Right lobe of liver (tissue), 4 donors: ENCODE measurements at regions not wholly inside any gene's neighbourhood (a gene's known extent, or its start where the extent isn't known, plus 50 kb on each side); places are given as distances from the start of the nearest gene placed in this dataset.

Experiments
- CTCF ChIP-seq, 4 donors: fragments of 200-600 bp in 3 of 4; fragments of 450-650 bp in 1 of 4; IDR thresholded peaks; one replicate each; pipeline versions ENCODE4 v1.5.1 to v1.8.0; 2016 to 2022; ENCODE audit warnings: antibody characterized with exemption in 4 of 4, mild to moderate bottlenecking in 2 of 4
- POLR2A ChIP-seq: fragments of 450-650 bp; IDR thresholded peaks from one replicate; pipeline ENCODE4 v1.6.1; 2017; ENCODE audit warnings: antibody characterized with exemption, mild to moderate bottlenecking
- donor health status: DM: no; HTN: no; CAD: no.
- donor health status: DM: no; HTN: no; CAD: no.
- donor health status: DM: no; HTN: yes; CAD: no.

- TF ChIP-seq CTCF (IDR thresholded peaks at IDR 0.05) (no peak), POLR2A (no peak)
Measured at GRCh38 chr20:20933142-20933958, 172.8 kb downstream of the LINC00237 start.
